HG03432 (cell line): ENCODE measurements at regions not wholly inside any gene's neighbourhood (a gene's known extent, or its start where the extent isn't known, plus 50 kb on each side); places are given as distances from the start of the nearest gene placed in this dataset.

ENCODE experiments used
- ATAC-seq: cut with Tn5 transposase; IDR thresholded peaks from one replicate; pipeline ENCODE4 v1.9.1; 2021; ENCODE audit warnings: mild to moderate bottlenecking, moderate library complexity; ENCODE audit not compliant: unreplicated experiment

GRCh38 chr15:62922514-62922913 is 120.0 kb upstream of the TPM1 start:
- no peak for ATAC-seq

GRCh38 chr15:62925875-62926274 is 116.7 kb upstream of the TPM1 start:
- no peak for ATAC-seq

- ATAC-seq, result no peak
Measured at GRCh38 chr15:62927196-62927595, 115.4 kb upstream of the TPM1 start.

GRCh38 chr15:62927836-62928235 is 114.7 kb upstream of the TPM1 start:
- no peak for ATAC-seq

GRCh38 chr15:62928242-62928999 is 114.1 kb upstream of the TPM1 start:
- no peak for ATAC-seq

GRCh38 chr15:62929000-62929357 is 113.6 kb upstream of the TPM1 start:
- ATAC-seq, result no peak

GRCh38 chr15:62931650-62932049 is 110.9 kb upstream of the TPM1 start:
- no peak for ATAC-seq

GRCh38 chr15:62932436-62932835 is 110.1 kb upstream of the TPM1 start:
- no peak for ATAC-seq

GRCh38 chr15:62933386-62933785 is 109.2 kb upstream of the TPM1 start:
- ATAC-seq, result no peak

GRCh38 chr15:62934236-62934971 is 108.1 kb upstream of the TPM1 start:
- no peak for ATAC-seq

GRCh38 chr15:62935300-62936081 is 107.1 kb upstream of the TPM1 start:
- no peak for ATAC-seq

GRCh38 chr15:62938825-62939224 is 103.7 kb upstream of the TPM1 start:
- no peak for ATAC-seq

- ATAC-seq, result no peak
Measured at GRCh38 chr15:62940093-62940754, 102.3 kb upstream of the TPM1 start.

GRCh38 chr15:62940755-62941361 is 101.7 kb upstream of the TPM1 start:
- ATAC-seq, result no peak

- ATAC-seq, result no peak
Measured at GRCh38 chr15:62941699-62942098, 100.8 kb upstream of the TPM1 start.

- ATAC-seq, result no peak
Measured at GRCh38 chr15:62942428-62942827, 100.1 kb upstream of the TPM1 start.

GRCh38 chr15:62945063-62945462 is 97.5 kb upstream of the TPM1 start:
- no peak for ATAC-seq

GRCh38 chr15:62945760-62946159 is 96.8 kb upstream of the TPM1 start:
- no peak for ATAC-seq

GRCh38 chr15:62946940-62947339 is 95.6 kb upstream of the TPM1 start:
- no peak for ATAC-seq

GRCh38 chr15:62950462-62950931 is 92.0 kb upstream of the TPM1 start:
- ATAC-seq, result no peak

GRCh38 chr15:62951481-62951880 is 91.1 kb upstream of the TPM1 start:
- ATAC-seq, result no peak
